ENCODE measurements at regions not wholly inside any gene's neighbourhood (a gene's known extent, or its start where the extent isn't known, plus 50 kb on each side); places are given as distances from the start of the nearest gene placed in this dataset.

DNA sequence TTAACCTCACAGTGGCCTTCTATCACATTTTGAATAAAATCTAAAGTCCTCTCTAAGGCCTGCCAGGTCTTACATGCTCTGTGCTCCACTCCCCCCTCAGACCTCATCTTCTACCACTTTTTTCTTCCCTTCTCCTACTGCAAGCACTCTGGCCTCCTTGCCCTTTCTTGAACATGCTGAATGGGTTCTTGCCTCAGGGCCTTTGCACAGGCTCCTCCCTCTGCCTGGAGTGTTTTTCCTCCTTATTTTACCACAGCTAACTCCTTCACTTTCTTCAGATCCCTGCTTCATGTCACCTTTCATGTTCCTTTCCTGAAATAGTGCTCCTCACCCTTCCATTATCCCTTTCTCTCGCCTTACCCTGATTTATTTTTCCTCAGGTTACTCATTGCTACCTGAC is 97.9 kb upstream of the FOXP4 start:
- Histone ChIP-seq H3K27ac (ENCODE audit: low read depth, low read length, poor library complexity, severe bottlenecking) (no peak overlapping the region), H3K79me2 (ENCODE audit: insufficient read depth, low read length) (no peaks in the 10 kb centered on the region), H3K4me2 (ENCODE audit: low read length) (no peak overlapping the region), H3K4me3 (ENCODE audit: low read depth, low read length, poor library complexity, severe bottlenecking) (no peak overlapping the region), H3F3A (ENCODE audit: insufficient read depth, low read length) (no peaks in the 10 kb centered on the region), H3K4me1 (ENCODE audit: insufficient read depth, low read length, severe bottlenecking) (no peaks in the 10 kb centered on the region), H3K9me3 (ENCODE audit: low read length) (no peaks in the 10 kb centered on the region), H3K9ac (ENCODE audit: low read length) (no peak overlapping the region), H4K20me1 (ENCODE audit: insufficient read depth, low read length) (no peaks in the 10 kb centered on the region), H3K27me3 (ENCODE audit: insufficient read depth, low read length) (no peaks in the 10 kb centered on the region), H2AFZ (ENCODE audit: low read length) (no peak overlapping the region), H3K36me3 (ENCODE audit: insufficient read depth, low read length) (no peaks in the 10 kb centered on the region), H3K9me2 (ENCODE audit: low read depth, low read length) (no peaks in the 10 kb centered on the region)
- TF ChIP-seq, protein P1, sequence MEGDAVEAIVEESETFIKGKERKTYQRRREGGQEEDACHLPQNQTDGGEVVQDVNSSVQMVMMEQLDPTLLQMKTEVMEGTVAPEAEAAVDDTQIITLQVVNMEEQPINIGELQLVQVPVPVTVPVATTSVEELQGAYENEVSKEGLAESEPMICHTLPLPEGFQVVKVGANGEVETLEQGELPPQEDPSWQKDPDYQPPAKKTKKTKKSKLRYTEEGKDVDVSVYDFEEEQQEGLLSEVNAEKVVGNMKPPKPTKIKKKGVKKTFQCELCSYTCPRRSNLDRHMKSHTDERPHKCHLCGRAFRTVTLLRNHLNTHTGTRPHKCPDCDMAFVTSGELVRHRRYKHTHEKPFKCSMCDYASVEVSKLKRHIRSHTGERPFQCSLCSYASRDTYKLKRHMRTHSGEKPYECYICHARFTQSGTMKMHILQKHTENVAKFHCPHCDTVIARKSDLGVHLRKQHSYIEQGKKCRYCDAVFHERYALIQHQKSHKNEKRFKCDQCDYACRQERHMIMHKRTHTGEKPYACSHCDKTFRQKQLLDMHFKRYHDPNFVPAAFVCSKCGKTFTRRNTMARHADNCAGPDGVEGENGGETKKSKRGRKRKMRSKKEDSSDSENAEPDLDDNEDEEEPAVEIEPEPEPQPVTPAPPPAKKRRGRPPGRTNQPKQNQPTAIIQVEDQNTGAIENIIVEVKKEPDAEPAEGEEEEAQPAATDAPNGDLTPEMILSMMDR (IDR thresholded peaks at IDR 0.05; ENCODE audit: low read length), result no peak
- no peak for TF ChIP-seq EZH2 (IDR thresholded peaks at IDR 0.05; ENCODE audit: borderline replicate concordance, low read length)

- Histone ChIP-seq H4K20me1 (ENCODE audit: insufficient read depth, low read length) (no peaks in the 10 kb centered on the region), H3K79me2 (ENCODE audit: insufficient read depth, low read length) (no peaks in the 10 kb centered on the region), H3F3A (ENCODE audit: insufficient read depth, low read length) (no peaks in the 10 kb centered on the region), H3K4me1 (ENCODE audit: insufficient read depth, low read length, severe bottlenecking) (no peaks in the 10 kb centered on the region), H3K9me2 (ENCODE audit: low read depth, low read length) (no peaks in the 10 kb centered on the region), H3K27ac (ENCODE audit: low read depth, low read length, poor library complexity, severe bottlenecking) (no peak overlapping the region), H3K9ac (ENCODE audit: low read length) (no peak overlapping the region), H3K4me2 (ENCODE audit: low read length) (no peak overlapping the region), H3K36me3 (ENCODE audit: insufficient read depth, low read length) (no peaks in the 10 kb centered on the region), H2AFZ (ENCODE audit: low read length) (no peak overlapping the region), H3K27me3 (ENCODE audit: insufficient read depth, low read length) (no peaks in the 10 kb centered on the region), H3K9me3 (ENCODE audit: low read length) (no peaks in the 10 kb centered on the region), H3K4me3 (ENCODE audit: low read depth, low read length, poor library complexity, severe bottlenecking) (no peak overlapping the region)
- no peak for TF ChIP-seq EZH2 (IDR thresholded peaks at IDR 0.05; ENCODE audit: borderline replicate concordance, low read length)
- TF ChIP-seq, protein P1 (IDR thresholded peaks at IDR 0.05; ENCODE audit: low read length), result no peak
These were observed 96.6 kb upstream of the FOXP4 start for GRCh38 chr6:41449399-41450245.

- no peaks in the 10 kb centered on the region for H3K9me3 ChIP-seq (ENCODE audit: low read length)
- no peak overlapping the region for H2AFZ ChIP-seq (ENCODE audit: low read length)
- no peaks in the 10 kb centered on the region for H3K27me3 ChIP-seq (ENCODE audit: insufficient read depth, low read length)
- no peak overlapping the region for H3K9ac ChIP-seq (ENCODE audit: low read length)
- H3K4me2 ChIP-seq (ENCODE audit: low read length), result no peak overlapping the region
- no peaks in the 10 kb centered on the region for H4K20me1 ChIP-seq (ENCODE audit: insufficient read depth, low read length)
- H3K4me1 ChIP-seq (ENCODE audit: insufficient read depth, low read length, severe bottlenecking), result no peaks in the 10 kb centered on the region
- H3K36me3 ChIP-seq (ENCODE audit: insufficient read depth, low read length), result no peaks in the 10 kb centered on the region
- H3F3A ChIP-seq (ENCODE audit: insufficient read depth, low read length), result no peaks in the 10 kb centered on the region
- no peak overlapping the region for H3K27ac ChIP-seq (ENCODE audit: low read depth, low read length, poor library complexity, severe bottlenecking)
- H3K79me2 ChIP-seq (ENCODE audit: insufficient read depth, low read length), result no peaks in the 10 kb centered on the region
- no peak for TF ChIP-seq EZH2 (IDR thresholded peaks at IDR 0.05; ENCODE audit: borderline replicate concordance, low read length)
- TF ChIP-seq, protein P1 (IDR thresholded peaks at IDR 0.05; ENCODE audit: low read length), result no peak
- no peaks in the 10 kb centered on the region for H3K9me2 ChIP-seq (ENCODE audit: low read depth, low read length)
- no peak overlapping the region for H3K4me3 ChIP-seq (ENCODE audit: low read depth, low read length, poor library complexity, severe bottlenecking)
These were observed 95.6 kb upstream of the FOXP4 start for GRCh38 chr6:41450581-41450980.

All from OCI-LY1 (cell line).